GM12874 (cell line): ENCODE measurements at regions not wholly inside any gene's neighbourhood (a gene's known extent, or its start where the extent isn't known, plus 50 kb on each side); places are given as distances from the start of the nearest gene placed in this dataset.

Source experiments
- CTCF ChIP-seq: IDR thresholded peaks from 2 replicates; pipeline ENCODE4 v1.5.1; 2011; ENCODE audit warnings: low read depth, mild to moderate bottlenecking, control low read depth, low read length, moderate library complexity; ENCODE audit not compliant: insufficient read depth

- no peak for TF ChIP-seq CTCF
These were observed 67.0 kb upstream of the KAZN start for GRCh38 chr1:14531519-14531918.

GRCh38 chr1:14535619-14536355 is 62.7 kb upstream of the KAZN start:
- TF ChIP-seq CTCF, result no peak

GRCh38 chr1:14538335-14538734 is 60.1 kb upstream of the KAZN start:
- peak; percentile 25; the same call in 1 of the 2 replicates for TF ChIP-seq CTCF

GRCh38 chr1:14539309-14539708 is 59.2 kb upstream of the KAZN start:
- TF ChIP-seq CTCF, result no peak

GRCh38 chr1:14539953-14540563 is 58.4 kb upstream of the KAZN start:
- no peak for TF ChIP-seq CTCF

GRCh38 chr1:14541348-14541747 is 57.1 kb upstream of the KAZN start:
- no peak for TF ChIP-seq CTCF

GRCh38 chr1:14543191-14543840 is 55.2 kb upstream of the KAZN start:
- TF ChIP-seq CTCF, result no peak
